OCI-LY7 (cell line): ENCODE measurements at regions not wholly inside any gene's neighbourhood (a gene's known extent, or its start where the extent isn't known, plus 50 kb on each side); places are given as distances from the start of the nearest gene placed in this dataset.

ENCODE experiments used
- EZH2phosphoT487 ChIP-seq: fragments of 200-600 bp; sonication (generic); IDR thresholded peaks from 2 replicates; pipeline ENCODE4 v1.6.1; 2018; ENCODE audit warnings: low read depth, borderline replicate concordance, mild to moderate bottlenecking, mixed run types, antibody characterized with exemption, low read length, moderate library complexity, mixed read lengths
- TF ChIP-seq, protein P1 (sequence below): fragments of 200-600 bp; sonication (generic); conservative IDR thresholded peaks from 2 replicates; pipeline ENCODE4 v1.5.1; 2014; ENCODE audit warnings: mild to moderate bottlenecking, antibody characterized with exemption, low read length, moderate library complexity, mixed read lengths

DNA sequence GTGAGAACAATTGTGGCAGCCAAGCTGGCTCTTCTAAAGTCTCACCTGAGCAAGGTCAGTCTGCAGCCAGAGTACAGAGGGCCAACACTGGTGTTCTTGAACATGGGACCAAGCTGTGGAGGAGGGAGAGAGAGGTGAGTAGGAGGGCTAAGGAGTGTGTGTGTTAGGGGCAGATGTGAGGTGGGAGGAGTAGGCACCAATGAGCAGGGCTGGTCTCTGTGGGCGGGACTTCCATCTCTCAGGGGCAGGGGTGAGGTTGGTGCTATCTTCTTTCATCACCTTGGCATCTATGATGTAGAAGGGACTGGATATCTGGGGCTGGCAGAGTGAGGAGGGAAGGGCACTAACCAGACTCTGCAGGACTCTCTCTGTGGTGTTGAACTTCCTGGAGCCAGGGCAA lies 72.4 kb downstream of the MBD3L1 start:
- TF ChIP-seq, protein P1, sequence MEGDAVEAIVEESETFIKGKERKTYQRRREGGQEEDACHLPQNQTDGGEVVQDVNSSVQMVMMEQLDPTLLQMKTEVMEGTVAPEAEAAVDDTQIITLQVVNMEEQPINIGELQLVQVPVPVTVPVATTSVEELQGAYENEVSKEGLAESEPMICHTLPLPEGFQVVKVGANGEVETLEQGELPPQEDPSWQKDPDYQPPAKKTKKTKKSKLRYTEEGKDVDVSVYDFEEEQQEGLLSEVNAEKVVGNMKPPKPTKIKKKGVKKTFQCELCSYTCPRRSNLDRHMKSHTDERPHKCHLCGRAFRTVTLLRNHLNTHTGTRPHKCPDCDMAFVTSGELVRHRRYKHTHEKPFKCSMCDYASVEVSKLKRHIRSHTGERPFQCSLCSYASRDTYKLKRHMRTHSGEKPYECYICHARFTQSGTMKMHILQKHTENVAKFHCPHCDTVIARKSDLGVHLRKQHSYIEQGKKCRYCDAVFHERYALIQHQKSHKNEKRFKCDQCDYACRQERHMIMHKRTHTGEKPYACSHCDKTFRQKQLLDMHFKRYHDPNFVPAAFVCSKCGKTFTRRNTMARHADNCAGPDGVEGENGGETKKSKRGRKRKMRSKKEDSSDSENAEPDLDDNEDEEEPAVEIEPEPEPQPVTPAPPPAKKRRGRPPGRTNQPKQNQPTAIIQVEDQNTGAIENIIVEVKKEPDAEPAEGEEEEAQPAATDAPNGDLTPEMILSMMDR = no peak
- TF ChIP-seq EZH2phosphoT487 = no peak
